ENCODE measurements at regions not wholly inside any gene's neighbourhood (a gene's known extent, or its start where the extent isn't known, plus 50 kb on each side); places are given as distances from the start of the nearest gene placed in this dataset.

DNA sequence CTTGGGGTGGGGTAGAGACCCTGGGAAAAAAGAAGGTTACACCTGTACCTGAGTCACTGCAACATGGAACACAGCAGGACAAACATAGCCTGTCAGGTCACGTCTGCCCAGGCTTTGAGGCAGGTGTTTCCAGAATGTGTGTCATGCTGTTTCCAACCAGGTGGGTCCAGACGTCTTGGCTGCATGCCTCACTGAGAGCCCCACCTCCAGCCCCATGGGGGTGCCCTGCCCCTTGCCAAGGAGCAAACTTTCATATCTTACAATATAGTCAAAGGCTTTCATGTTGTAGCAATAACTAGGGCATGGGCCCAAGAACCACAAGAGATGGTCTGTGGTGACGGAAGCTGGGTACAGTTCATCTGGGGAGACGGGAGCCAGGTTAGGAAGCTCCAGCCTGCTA, 499.7 kb downstream of the BCL11A start:
- TF ChIP-seq YY1 (IDR thresholded peaks at IDR 0.05; ENCODE audit: insufficient read depth, insufficient read length), result no peak
- TF ChIP-seq SUZ12 (IDR thresholded peaks at IDR 0.05; ENCODE audit: extremely low read depth, insufficient read depth, insufficient read length), result no peak
- TF ChIP-seq ZNF274 (IDR thresholded peaks at IDR 0.05; ENCODE audit: low read depth, low read length), result no peak
